GM21390 (cell line): ENCODE measurements at regions not wholly inside any gene's neighbourhood (a gene's known extent, or its start where the extent isn't known, plus 50 kb on each side); places are given as distances from the start of the nearest gene placed in this dataset.

Experiments used
- ATAC-seq: cut with Tn5 transposase; IDR thresholded peaks from one replicate; pipeline ENCODE4 v1.9.1; 2021; ENCODE audit not compliant: unreplicated experiment

GRCh38 chr15:62985768-62986167 is 56.8 kb upstream of the TPM1 start:
- no peak for ATAC-seq

- ATAC-seq: no peak
Observed at GRCh38 chr15:62986948-62987347, 55.6 kb upstream of the TPM1 start.

GRCh38 chr15:62988701-62989100 is 53.8 kb upstream of the TPM1 start:
- ATAC-seq: no peak

- no peak for ATAC-seq
Observed at GRCh38 chr15:62989366-62990055, 53.0 kb upstream of the TPM1 start.

- ATAC-seq: no peak
Observed at GRCh38 chr15:62991698-62992097, 50.8 kb upstream of the TPM1 start.

GRCh38 chr15:62992302-62992701 is 50.2 kb upstream of the TPM1 start:
- no peak for ATAC-seq
